GM19438 (cell line): ENCODE measurements at regions not wholly inside any gene's neighbourhood (a gene's known extent, or its start where the extent isn't known, plus 50 kb on each side); places are given as distances from the start of the nearest gene placed in this dataset.
"Not testable (repeated sequence)": the region's sequence is repeated elsewhere in the genome, so short reads cannot be mapped to it uniquely, and the experiment has no call there.

Experiments
- ATAC-seq: cut with Tn5 transposase; IDR thresholded peaks from one replicate; pipeline ENCODE4 v1.9.1; 2021; ENCODE audit warnings: low read depth; ENCODE audit not compliant: unreplicated experiment

GRCh38 chr2:176565641-176566323 is 296.5 kb downstream of the MTX2 start:
- no peak for ATAC-seq

DNA sequence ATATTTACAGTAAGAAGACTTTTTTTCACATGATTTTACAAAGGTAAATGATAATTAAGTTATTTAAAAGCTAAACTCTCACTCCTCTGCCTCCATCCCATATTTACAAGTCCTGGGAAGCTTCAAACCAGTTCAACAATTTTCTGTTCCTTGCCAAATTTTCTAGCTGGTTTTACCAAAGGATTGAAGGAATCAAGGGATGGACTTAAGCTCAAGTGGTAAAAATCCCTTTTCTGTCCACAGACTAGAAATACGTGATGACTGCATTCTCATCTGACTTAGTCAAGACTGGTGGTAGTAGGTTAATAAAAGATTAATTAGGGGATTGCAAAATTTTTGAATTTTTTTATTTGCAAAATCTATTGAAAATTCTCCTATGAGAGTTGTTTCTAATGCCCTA is 297.3 kb downstream of the MTX2 start:
- no peak for ATAC-seq

DNA sequence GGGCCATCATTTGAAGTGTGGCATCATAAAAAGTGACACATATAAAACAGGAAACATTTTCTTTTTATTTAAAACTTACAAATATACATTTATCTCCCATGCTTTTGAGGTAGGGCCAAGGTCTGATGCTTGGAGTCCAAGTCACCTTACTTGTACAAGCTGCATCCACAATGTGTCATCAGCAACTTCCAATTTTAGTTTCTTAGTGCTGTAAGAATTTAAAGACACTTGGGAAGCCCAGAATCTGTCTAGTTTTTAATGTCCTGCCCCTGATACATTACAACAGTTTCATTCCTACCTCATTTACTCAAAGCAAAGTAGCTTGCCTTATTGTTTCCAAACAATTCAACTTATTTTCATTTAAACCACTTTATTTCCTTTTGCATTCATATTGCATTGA is 297.7 kb downstream of the MTX2 start:
- ATAC-seq: no peak

DNA sequence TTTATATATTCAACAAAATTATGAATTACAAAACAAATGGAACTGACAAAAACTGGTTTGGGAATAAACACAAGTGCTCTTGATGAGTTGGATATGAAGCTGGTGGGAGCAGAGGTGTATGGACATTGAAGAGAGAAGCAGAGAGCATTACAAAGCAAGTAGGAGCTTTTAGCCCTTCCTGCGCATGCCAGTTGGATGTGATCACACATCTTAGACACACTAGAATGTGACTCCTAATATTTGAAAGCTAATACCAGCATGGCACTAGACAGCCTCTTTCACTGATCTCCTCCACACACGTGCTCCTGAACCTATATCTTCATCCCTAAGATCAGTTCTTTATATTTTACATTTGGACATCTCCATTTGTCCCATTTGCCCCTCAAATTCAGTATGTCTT is 298.1 kb downstream of the MTX2 start:
- ATAC-seq: no peak

GRCh38 chr2:176569574-176569973 is 300.3 kb downstream of the MTX2 start:
- no peak for ATAC-seq

GRCh38 chr2:176573612-176574483 is 304.6 kb downstream of the MTX2 start:
- no peak for ATAC-seq

GRCh38 chr2:176574484-176575236 is 305.4 kb downstream of the MTX2 start:
- no peak for ATAC-seq

DNA sequence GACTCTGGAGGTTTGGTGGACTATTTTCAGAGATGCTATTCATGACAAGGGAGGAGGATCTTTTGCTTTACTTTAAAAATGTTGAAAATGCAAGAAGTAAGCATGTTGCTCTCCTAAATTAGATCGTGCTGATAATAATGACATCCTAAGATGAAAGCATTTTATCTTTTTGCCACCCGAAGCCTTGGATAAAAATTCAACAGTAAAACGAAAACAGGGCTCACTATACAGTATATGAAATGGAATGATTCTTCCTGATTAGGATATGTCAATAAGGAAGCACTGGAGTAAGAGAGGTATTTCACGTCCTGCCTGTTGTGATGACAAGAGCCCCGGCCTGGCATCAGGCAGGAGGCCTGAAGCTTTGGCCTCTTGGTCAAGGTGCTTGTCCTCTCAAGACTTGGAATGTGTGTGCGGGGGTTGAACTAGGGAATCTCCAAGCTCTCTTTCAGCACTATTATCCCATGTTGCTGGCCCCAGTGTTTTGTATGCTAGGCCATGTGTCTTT is 306.0 kb downstream of the MTX2 start:
- ATAC-seq: no peak

DNA sequence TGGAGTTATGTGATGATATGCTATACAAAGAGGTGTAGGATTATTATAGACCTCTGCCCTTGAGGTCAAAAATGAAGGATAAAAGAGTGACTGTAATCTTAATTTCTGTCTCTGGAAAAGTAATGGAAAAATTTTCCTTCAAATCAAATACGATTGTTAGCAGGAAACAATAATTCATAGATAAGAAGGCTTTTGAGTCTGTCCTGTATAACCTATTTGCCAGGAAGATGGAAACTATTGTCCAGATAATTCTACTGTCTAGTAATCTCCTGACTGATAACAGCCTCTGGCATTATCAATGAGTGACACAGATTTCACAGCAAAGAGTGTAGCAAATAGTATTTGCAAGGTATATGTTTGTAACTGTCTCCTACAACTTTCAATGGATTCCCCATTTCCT is 307.8 kb downstream of the MTX2 start:
- no peak for ATAC-seq

DNA sequence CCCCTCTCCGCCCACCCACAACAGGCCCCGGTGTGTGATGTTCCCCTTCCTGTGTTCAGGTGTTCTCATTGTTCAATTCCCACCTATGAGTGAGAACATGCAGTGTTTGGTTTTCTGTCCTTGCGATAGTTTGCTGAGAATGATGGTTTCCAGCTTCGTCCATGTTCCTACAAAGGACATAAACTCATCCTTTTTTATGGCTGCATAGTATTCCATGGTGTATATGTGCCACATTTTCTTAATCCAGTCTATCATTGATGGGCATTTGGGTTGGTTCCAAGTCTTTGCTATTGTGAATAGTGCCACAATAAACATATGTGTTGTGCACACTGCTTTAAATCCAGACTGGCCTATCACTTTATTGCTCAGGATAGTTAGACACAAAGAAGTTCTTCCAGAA is 309.1 kb downstream of the MTX2 start:
- not testable (repeated sequence) for ATAC-seq

- ATAC-seq: no peak
These were observed 310.4 kb downstream of the MTX2 start for GRCh38 chr2:176579608-176580007.

DNA sequence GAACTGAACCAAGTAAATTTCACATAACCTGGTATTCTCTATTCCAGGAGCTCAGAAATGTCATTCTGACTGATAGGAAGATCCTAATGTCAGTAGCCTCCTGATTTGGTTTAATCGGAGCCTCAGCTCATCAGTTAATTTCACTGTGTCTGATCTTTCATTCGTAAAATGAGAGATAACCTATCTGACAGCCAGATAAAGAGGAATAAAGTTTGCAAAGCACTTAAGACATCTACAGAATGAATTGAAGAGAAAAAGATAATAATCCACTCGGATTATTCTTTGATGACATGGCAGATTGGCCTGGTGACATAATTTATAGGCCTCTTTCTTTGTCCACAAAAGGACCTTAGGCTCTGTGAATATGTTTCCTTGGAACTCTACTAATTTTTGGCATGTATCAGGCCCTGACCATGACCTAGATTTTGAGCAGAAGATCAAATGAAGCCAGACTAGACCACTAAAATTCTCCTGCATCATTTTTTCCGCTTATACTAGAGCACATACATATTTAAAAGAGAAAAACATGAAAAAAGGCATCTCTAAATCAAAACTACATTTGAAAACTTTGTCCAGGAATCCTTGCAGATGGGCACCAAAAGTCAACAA is 312.4 kb downstream of the MTX2 start:
- no peak for ATAC-seq

- no peak for ATAC-seq
These were observed 312.9 kb downstream of the MTX2 start for GRCh38 chr2:176582176-176582575.

DNA sequence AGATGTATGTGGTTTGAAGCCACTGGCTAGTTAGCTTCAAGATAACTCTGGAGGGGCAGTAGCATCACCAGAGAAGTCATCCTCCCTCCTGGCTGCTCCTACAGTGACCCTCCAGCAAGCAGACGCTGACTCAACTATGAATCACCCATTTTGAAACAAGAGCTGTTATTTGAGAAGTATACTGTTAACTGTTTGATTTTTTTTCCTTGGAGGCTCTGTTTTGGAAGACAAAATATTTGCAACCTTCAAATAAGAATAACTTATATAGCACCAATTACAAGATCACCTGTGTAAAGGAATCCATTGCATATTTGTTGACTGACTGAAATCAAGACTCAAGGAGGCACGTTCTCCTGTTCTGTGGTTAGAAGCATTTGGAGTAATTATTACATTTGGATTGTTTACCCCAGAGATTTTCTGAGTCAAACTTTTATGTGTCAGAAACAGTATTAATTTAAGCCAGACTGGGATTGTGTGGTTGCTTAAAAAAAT is 313.8 kb downstream of the MTX2 start:
- ATAC-seq: no peak

GRCh38 chr2:176583607-176584006 is 314.4 kb downstream of the MTX2 start:
- ATAC-seq: no peak

DNA sequence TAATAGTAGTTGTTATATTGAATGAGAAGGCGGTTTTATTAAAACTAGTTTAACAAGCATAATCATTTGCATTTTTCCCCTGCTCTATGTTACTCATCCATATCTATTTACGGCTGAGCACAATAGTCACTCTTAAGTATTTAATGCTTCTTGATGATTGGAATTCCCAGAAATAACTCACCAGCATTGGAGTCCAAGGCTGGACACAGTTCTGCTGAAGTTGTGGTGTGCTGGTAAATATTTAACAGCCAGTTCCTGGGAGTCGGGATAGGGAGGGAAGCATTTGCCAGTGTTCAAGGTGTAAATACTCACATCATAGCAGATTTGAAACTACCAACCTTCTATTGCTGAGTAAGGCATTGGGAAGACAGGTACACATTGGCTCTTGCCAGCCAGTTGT is 315.1 kb downstream of the MTX2 start:
- ATAC-seq: no peak

- no peak for ATAC-seq
These were observed 316.0 kb downstream of the MTX2 start for GRCh38 chr2:176585291-176585690.

DNA sequence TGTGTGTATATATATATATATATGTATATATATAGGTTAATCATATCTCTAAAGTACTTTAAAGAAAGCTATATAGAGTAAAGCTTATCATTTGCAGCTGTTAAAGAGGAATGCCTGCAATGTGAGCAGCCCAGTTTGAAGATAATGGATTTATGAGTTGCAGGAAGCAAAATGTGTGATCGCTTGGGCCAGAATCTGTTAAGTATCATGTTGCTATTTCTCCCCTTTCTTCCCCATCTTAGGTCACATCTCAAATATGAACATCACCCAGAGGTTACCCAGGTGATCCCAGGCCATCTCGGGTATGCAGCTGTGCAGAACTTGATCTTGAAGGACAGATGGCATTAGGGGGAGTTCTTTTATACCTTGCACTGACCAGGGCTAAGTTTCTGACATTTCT is 316.5 kb downstream of the MTX2 start:
- no peak for ATAC-seq

GRCh38 chr2:176589287-176589686 is 320.0 kb downstream of the MTX2 start:
- ATAC-seq: no peak

DNA sequence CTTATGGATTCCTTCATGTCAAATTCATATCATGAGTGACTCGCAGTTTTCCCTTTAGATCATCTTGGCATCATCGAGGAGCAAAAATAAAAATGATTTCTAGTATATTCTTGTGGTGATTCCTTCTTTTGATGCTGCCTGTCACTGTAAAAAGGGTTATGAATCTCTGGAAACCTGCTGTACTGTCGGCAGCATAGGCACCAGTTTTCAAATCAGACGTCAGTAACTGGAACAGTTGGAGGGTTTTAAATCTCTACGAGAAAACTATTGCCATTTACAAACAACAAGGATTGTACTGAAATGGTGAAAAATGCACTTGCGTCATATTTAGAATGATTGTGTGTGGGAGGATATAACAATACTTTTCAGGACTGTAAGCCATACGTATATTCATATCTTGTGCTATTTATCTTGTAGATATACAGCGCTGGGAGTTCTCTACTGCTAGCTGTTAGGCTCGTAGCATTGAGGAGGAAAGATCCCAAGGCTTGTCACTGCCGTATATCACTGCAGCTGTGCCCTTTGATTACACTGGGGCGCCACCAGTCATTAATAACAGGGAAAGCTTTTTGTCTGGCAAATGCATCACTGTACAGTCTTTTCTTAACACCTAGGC is 320.7 kb downstream of the MTX2 start:
- no peak for ATAC-seq
